MCF 10A (cell line): ENCODE measurements at regions not wholly inside any gene's neighbourhood (a gene's known extent, or its start where the extent isn't known, plus 50 kb on each side); places are given as distances from the start of the nearest gene placed in this dataset.

ENCODE experiments used
- BruUV-seq: library from RNA; stranded (reverse); fragments of 400-500 nt; replicated peaks from 2 replicates; lab custom pipeline; 2021; lab: Mats Ljungman, UMichigan
- CTCF ChIA-PET: fragments of 300-600 bp; sonication (Branson Sonifier 250); formaldehyde crosslinking; extraction: SDS; loops from one replicate; lab custom pipeline; 2021; ENCODE audit warnings: antibody characterized with exemption, inconsistent platforms; lab: Yijun Ruan, JAX
- POLR2A ChIA-PET: fragments of 300-600, 350-650 bp; sonication (Branson Sonifier 250); formaldehyde crosslinking; extraction: SDS; loops from one replicate; lab custom pipeline; 2020; ENCODE audit warnings: antibody characterized with exemption, inconsistent platforms; lab: Yijun Ruan, JAX
- DNase-seq: peaks from one replicate; pipeline ENCODE4 v3.0.0-alpha.2; 2018; ENCODE audit not compliant: unreplicated experiment
- H3K27ac Mint-ChIP-seq: one replicate; pipeline ENCODE4 v1.8.0; 2022; ENCODE audit warnings: mild to moderate bottlenecking, low read depth, mixed read lengths; ENCODE audit not compliant: unreplicated experiment
- H3K27me3 Mint-ChIP-seq: one replicate; pipeline ENCODE4 v1.8.0; 2022; ENCODE audit warnings: mixed read lengths; ENCODE audit not compliant: insufficient read depth, unreplicated experiment
- H3K36me3 Mint-ChIP-seq: one replicate; pipeline ENCODE4 v1.8.0; 2022; ENCODE audit warnings: mild to moderate bottlenecking, moderate library complexity, mixed read lengths; ENCODE audit not compliant: insufficient read depth, unreplicated experiment
- H3K4me1 Mint-ChIP-seq: one replicate; pipeline ENCODE4 v1.8.0; 2022; ENCODE audit warnings: mixed read lengths; ENCODE audit not compliant: insufficient read depth, unreplicated experiment
- H3K4me3 Mint-ChIP-seq: one replicate; pipeline ENCODE4 v1.8.0; 2022; ENCODE audit warnings: mild to moderate bottlenecking, moderate library complexity, mixed read lengths; ENCODE audit not compliant: unreplicated experiment
- H3K9me3 Mint-ChIP-seq: one replicate; pipeline ENCODE4 v1.8.0; 2022; ENCODE audit warnings: mixed read lengths; ENCODE audit not compliant: unreplicated experiment
- CTCF ChIP-seq: fragments of 200-600 bp; IDR thresholded peaks from one replicate; pipeline ENCODE4 v1.8.0; 2022; ENCODE audit warnings: antibody characterized with exemption, mild to moderate bottlenecking; ENCODE audit not compliant: unreplicated experiment
- intact Hi-C: fragments of 100-400 bp; cut with micrococcal nuclease; formaldehyde crosslinking; loops from 2 replicates; pipeline ENCODE4 v1.14.1; 2022

- CTCF ChIA-PET = interaction anchor here (0.7 kb wide), 1 partner anchor 102 kb away, joined by 3 read pairs; no protein-coding TSS in a partner anchor
These were observed 545.2 kb upstream of the CDH11 start for GRCh38 chr16:65667011-65667578.

GRCh38 chr16:65666132-65666941 is 544.5 kb upstream of the CDH11 start:
- Mint-ChIP-seq H3K4me3 (no peak overlapping the region), H3K27ac (no peak overlapping the region), H3K9me3 (peaks cover 10% of the 10 kb centered on the region), H3K36me3 (no peaks in the 10 kb centered on the region), H3K4me1 (peaks cover 22% of the 10 kb centered on the region), H3K27me3 (no peaks in the 10 kb centered on the region)
- no TSS peak for BruUV-seq
- DNase-seq = peak; percentile 44
- ChIA-PET CTCF (no interaction called here), POLR2A (no interaction called here)
- no peak for TF ChIP-seq CTCF
- intact Hi-C loops = no loop called here

More at GRCh38 chr16:65667011-65667578, 545.2 kb upstream of the CDH11 start:
- H3K4me1 Mint-ChIP-seq = peaks cover 22% of the 10 kb centered on the region
- peaks cover 10% of the 10 kb centered on the region for H3K9me3 Mint-ChIP-seq
- H3K4me3 Mint-ChIP-seq = no peak overlapping the region
- no peaks in the 10 kb centered on the region for H3K27me3 Mint-ChIP-seq
- no TSS peak for BruUV-seq
- no peaks in the 10 kb centered on the region for H3K36me3 Mint-ChIP-seq
- intact Hi-C loops = no loop called here
- TF ChIP-seq CTCF = no peak
- POLR2A ChIA-PET = no interaction called here
- no peak overlapping the region for H3K27ac Mint-ChIP-seq
- peak; percentile 46 for DNase-seq

GRCh38 chr16:65665586-65665985 is 543.7 kb upstream of the CDH11 start:
- H3K27ac Mint-ChIP-seq = no peak overlapping the region
- no peaks in the 10 kb centered on the region for H3K27me3 Mint-ChIP-seq
- peaks cover 23% of the 10 kb centered on the region for H3K4me1 Mint-ChIP-seq
- H3K9me3 Mint-ChIP-seq = peaks cover 10% of the 10 kb centered on the region
- no peak overlapping the region for H3K4me3 Mint-ChIP-seq
- ChIA-PET CTCF (no interaction called here), POLR2A (no interaction called here)
- peaks cover under 1% of the 10 kb centered on the region for H3K36me3 Mint-ChIP-seq
- no peak for DNase-seq
- intact Hi-C loops = no loop called here
- no peak for TF ChIP-seq CTCF
- no TSS peak for BruUV-seq

- peaks cover 10% of the 10 kb centered on the region for H3K9me3 Mint-ChIP-seq
- no TSS peak for BruUV-seq
- peaks cover 6% of the 10 kb centered on the region for H3K36me3 Mint-ChIP-seq
- no peak overlapping the region for H3K27ac Mint-ChIP-seq
- H3K27me3 Mint-ChIP-seq = no peaks in the 10 kb centered on the region
- CTCF ChIA-PET = no interaction called here
- intact Hi-C loops = no loop called here
- no peak for TF ChIP-seq CTCF
- POLR2A ChIA-PET = no interaction called here
- no peak overlapping the region for H3K4me3 Mint-ChIP-seq
- peak; percentile 8 for DNase-seq
- H3K4me1 Mint-ChIP-seq = peaks cover 39% of the 10 kb centered on the region
These were observed 541.9 kb upstream of the CDH11 start for GRCh38 chr16:65663774-65664173.
